DMS79 (cell line): ENCODE measurements at regions not wholly inside any gene's neighbourhood (a gene's known extent, or its start where the extent isn't known, plus 50 kb on each side); places are given as distances from the start of the nearest gene placed in this dataset.
A peak's percentile ranks its signal among the peaks of the same experiment; 100 is the strongest.
"Not testable (repeated sequence)": the region's sequence is repeated elsewhere in the genome, so short reads cannot be mapped to it uniquely, and the experiment has no call there.

Experiments
- DNase-seq: peaks from one replicate; lab custom pipeline; 2025; lab: John Stamatoyannopoulos, UW

- no peak for DNase-seq
Observed at GRCh38 chr7:69193061-69193460, 405.2 kb upstream of the AUTS2 start.

DNA sequence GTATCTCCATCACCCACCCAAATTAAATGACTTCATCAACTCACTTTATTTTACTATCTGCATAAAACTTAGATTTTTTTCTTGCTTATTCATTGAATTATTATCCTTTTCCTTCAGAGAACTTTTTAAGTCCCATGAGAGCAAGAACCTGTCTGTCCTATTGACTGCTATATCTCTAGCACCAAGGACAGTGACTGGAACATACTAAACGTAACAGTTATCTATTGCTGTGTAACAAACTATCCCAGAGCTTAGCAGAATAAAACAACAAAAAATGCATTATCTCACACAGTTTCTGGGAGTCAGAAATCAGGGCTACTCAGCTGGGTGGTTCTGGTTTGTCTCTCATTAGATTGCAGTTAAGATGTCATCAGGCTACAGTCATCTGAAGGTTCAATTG lies 401.7 kb upstream of the AUTS2 start:
- no peak for DNase-seq

DNA sequence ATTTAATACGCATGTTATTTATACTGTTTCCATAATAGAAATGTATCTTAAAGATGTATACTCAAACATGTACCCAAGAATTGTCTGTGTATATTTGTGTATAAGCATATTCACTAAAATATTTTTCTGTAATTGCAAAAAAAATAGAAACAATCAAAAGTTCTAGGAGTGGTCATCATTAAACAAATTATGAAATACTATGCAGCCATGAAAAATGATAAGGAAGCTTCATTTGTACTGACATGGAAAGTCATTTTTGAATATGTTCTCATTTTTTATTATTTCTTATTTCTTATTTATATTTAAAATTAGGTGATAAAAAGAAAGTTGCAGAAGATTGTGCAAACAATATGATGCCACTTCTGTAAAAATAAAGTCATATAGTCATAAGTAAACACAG lies 400.0 kb upstream of the AUTS2 start:
- DNase-seq: no peak

- DNase-seq: no peak
Observed at GRCh38 chr7:69199041-69199440, 399.2 kb upstream of the AUTS2 start.

GRCh38 chr7:69199661-69200060 lies 398.6 kb upstream of the AUTS2 start:
- DNase-seq: no peak

DNA sequence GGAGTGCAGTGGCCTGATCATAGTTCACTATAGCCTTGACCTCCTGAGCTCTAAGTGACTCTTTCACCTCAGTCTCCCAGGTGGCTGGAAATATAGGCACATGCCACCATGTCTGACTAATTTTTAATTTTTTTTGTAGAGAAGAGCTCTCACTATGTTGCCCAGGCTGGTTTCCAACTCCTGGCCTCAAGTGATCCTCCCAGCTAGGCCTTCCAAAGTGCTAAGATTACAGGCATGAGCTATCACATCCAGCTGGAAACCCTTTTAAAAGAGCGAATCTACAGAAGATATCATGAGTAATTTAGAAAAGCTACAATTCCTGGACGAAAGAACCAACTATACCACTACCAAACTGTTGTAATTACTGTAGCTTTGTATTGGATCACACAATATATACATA lies 394.4 kb upstream of the AUTS2 start:
- DNase-seq: no peak

- DNase-seq: no peak
Observed at GRCh38 chr7:69204943-69205342, 393.3 kb upstream of the AUTS2 start.

- no peak for DNase-seq
Observed at GRCh38 chr7:69205581-69205980, 392.7 kb upstream of the AUTS2 start.

- no peak for DNase-seq
Observed at GRCh38 chr7:69208276-69208675, 390.0 kb upstream of the AUTS2 start.

DNA sequence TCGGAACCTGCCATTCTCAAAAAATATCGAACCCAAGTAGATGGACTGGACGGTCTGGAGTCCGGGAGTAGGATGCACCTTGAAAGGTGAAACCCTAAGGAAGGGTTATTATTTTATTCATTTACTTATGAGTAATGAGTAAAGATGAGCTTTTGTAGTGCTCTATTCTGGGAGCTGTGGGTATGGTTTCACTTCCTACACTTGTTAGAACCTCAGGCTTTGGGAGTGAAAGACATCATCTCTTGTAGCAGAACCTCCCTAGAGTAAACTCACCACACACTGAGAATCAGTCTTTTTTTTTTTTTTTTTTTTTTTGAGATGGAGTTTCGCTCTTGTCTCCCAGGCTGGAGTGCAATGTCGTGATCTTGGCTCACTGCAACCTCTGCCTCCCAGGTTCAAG lies 389.4 kb upstream of the AUTS2 start:
- no peak for DNase-seq

- DNase-seq: no peak
Observed at GRCh38 chr7:69211336-69211735, 386.9 kb upstream of the AUTS2 start.

- no peak for DNase-seq
Observed at GRCh38 chr7:69211739-69212138, 386.5 kb upstream of the AUTS2 start.

GRCh38 chr7:69213878-69214277 lies 384.4 kb upstream of the AUTS2 start:
- DNase-seq: no peak

GRCh38 chr7:69215516-69215915 lies 382.8 kb upstream of the AUTS2 start:
- not testable (repeated sequence) for DNase-seq

DNA sequence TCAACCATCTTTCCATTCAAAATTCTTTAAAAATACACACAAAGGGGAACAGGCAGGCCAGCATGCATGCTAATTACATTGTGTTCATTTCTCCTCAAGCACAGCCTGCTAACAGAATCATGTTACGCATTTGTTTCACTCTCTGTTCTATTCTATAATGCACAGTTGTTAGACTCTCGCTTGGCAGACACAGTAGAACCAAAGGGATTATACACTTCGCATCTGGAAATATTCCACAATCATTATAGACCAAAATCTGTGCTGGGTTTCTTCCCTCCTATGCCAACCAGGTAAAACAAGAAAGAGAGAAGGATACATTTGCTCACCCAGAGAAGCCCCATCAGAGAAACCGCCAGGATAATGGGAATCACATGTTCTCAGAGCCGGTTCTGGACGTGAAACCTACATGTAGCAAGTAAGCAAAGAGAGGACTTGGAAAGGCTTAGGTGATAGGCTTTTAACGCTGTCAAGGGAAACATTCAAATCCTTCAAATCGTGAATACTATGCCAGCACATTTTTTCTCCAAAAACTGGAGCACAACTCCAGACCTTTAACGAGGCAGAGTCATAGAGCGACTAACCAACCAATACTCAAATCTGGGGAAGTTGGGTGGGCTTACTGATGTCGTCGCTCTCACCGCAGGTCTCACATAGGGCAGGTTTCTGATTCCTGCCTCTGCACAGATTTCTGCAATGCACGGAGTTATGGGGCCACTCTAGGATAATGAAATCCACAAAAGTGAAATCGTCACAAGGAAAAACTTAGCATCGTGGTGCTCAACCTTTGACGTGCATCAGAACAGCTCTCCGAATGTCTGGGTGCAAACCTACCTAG lies 380.5 kb upstream of the AUTS2 start:
- DNase-seq: no peak

- DNase-seq: no peak
Observed at GRCh38 chr7:69218576-69218975, 379.7 kb upstream of the AUTS2 start.

DNA sequence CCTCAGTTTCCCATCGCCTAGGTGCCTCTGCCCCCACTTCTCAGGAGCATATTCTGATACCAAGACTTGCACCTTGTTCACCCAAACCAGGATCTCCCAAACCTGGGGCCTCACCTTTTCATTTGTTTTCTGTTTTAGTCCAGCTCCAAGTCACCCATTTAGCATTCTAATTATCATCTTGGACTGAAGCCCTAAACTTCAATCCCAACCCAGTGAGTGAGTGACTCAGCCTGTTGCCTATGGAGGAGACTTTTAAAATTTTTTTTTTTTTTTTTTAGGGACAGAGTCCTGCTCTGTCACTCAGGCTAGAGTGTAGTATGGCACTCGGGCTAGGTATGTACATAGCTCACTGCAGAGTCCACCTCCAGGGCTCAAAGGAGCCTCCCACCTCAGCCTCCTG lies 378.9 kb upstream of the AUTS2 start:
- no peak for DNase-seq

GRCh38 chr7:69225259-69225943 lies 372.9 kb upstream of the AUTS2 start:
- no peak for DNase-seq

DNA sequence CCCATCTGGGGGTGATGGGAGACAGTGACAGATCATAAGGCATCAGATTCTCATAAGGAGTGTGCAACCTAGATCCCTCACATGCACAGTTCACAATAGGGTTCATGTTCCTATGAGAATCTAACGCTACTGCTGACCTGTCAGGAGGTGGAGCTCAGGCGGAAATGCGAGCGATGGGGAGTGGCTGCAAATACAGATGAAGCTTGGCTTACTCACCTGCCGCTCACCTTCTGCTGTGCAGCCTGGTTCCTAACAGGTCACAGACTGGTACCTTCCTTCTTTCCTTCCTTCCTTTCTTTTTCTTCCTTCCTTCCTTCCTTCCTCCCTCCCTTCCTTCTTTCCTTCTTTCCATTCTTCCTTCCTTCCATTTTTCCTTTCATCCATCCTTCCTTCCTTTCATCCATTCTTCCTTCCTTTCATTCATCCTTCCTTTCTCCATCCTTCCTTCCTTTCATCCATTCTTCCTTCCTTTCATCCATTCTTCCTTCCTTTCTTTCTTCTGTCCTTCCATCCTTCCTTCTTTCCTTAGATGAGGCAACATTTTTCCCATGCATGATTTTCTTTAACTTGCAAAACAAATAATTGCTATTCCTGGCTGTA lies 370.0 kb upstream of the AUTS2 start:
- no peak for DNase-seq

- peak; percentile 77 for DNase-seq
Observed at GRCh38 chr7:69232445-69233376, 365.6 kb upstream of the AUTS2 start.

DNA sequence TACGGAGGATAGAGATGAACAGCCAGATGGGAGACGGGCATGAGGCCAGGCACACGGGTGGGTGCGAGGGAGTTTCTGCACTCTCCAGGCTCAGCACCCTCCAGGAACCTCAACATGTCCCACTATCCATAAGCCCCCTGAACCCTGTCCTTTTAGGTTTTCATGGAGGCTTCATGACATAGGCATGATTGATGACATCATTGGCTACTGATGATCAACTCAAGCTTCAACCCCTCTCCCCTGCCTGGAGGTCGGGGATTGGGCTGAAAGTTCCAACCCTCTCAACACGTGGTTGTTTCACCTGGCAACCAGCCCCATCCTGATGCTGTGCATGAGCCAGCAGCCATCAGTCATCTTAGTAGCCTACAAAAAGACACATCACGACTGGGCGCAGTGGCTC lies 360.7 kb upstream of the AUTS2 start:
- no peak for DNase-seq

DNA sequence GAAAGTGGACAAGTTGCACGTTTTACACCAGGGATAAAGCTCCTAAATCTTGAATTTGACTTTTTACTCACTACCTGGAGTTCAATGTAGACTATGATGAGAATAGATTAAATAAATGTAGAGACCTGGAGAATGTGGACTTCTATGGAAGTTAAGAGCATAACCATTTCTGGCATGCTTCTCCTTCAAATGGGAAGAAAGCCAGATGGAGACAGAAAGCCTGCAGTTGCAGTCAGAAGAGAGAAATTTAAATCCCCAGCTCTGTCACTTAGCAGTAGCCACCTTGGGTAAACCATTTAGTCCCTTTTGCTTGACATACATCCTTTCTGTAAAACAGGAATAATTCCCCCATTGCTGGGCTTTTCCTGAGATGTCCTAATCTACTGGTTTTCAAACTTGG lies 355.3 kb upstream of the AUTS2 start:
- DNase-seq: no peak
